Vagina (tissue), 2 donors: ENCODE measurements at regions not wholly inside any gene's neighbourhood (a gene's known extent, or its start where the extent isn't known, plus 50 kb on each side); places are given as distances from the start of the nearest gene placed in this dataset.

ENCODE experiments used
- POLR2A ChIP-seq, 2 donors: fragments of 450-650 bp; IDR thresholded peaks; one replicate each; pipeline ENCODE4 v1.6.1; 2017; ENCODE audit warnings: antibody characterized with exemption in 2 of 2, mild to moderate bottlenecking in 2 of 2, moderate library complexity in 2 of 2
- POLR2AphosphoS5 ChIP-seq, 2 donors: sonication (generic); formaldehyde crosslinking; IDR thresholded peaks; one replicate each; pipeline ENCODE4 v1.9.0; 2017; ENCODE audit warnings: antibody characterized with exemption in 2 of 2, mild to moderate bottlenecking in 2 of 2, low read depth in 1 of 2; ENCODE audit not compliant: insufficient read depth in 1 of 2
- TF ChIP-seq, protein P1 (sequence below), 3 experiments: fragments of 450-650 bp in 2 of 3; fragments of 200-600 bp in 1 of 3; sonication (generic) in 1 of 3; IDR thresholded peaks; one replicate each; pipeline ENCODE4 v1.5.1; 2017 to 2019; ENCODE audit warnings: antibody characterized with exemption in 3 of 3, mild to moderate bottlenecking in 2 of 3, moderate library complexity in 2 of 3

- TF ChIP-seq, protein P1, sequence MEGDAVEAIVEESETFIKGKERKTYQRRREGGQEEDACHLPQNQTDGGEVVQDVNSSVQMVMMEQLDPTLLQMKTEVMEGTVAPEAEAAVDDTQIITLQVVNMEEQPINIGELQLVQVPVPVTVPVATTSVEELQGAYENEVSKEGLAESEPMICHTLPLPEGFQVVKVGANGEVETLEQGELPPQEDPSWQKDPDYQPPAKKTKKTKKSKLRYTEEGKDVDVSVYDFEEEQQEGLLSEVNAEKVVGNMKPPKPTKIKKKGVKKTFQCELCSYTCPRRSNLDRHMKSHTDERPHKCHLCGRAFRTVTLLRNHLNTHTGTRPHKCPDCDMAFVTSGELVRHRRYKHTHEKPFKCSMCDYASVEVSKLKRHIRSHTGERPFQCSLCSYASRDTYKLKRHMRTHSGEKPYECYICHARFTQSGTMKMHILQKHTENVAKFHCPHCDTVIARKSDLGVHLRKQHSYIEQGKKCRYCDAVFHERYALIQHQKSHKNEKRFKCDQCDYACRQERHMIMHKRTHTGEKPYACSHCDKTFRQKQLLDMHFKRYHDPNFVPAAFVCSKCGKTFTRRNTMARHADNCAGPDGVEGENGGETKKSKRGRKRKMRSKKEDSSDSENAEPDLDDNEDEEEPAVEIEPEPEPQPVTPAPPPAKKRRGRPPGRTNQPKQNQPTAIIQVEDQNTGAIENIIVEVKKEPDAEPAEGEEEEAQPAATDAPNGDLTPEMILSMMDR (IDR thresholded peaks at IDR 0.05): no peak
- TF ChIP-seq POLR2A (IDR thresholded peaks at IDR 0.05) (no peak), POLR2AphosphoS5 (IDR thresholded peaks at IDR 0.05; ENCODE audit: insufficient read depth in 1 of 2, low read depth in 1 of 2) (no peak)
Measured at GRCh38 chr3:43194490-43195114, 88.7 kb upstream of the POMGNT2 start.
